RPMI8226 (cell line): ENCODE measurements at regions not wholly inside any gene's neighbourhood (a gene's known extent, or its start where the extent isn't known, plus 50 kb on each side); places are given as distances from the start of the nearest gene placed in this dataset.

Experiments used
- DNase-seq: peaks from one replicate; pipeline ENCODE4 v3.0.0-alpha.2; 2015

- DNase-seq: no peak
These were observed 362.7 kb upstream of the SLC8A1 start for GRCh38 chr2:40814616-40815015.

GRCh38 chr2:40820319-40820718, 368.4 kb upstream of the SLC8A1 start:
- DNase-seq: no peak

- DNase-seq: no peak
These were observed 371.6 kb upstream of the SLC8A1 start for GRCh38 chr2:40823478-40823877.

- DNase-seq: no peak
These were observed 372.4 kb upstream of the SLC8A1 start for GRCh38 chr2:40824278-40824677.

GRCh38 chr2:40827392-40827791, 375.5 kb upstream of the SLC8A1 start:
- no peak for DNase-seq

- no peak for DNase-seq
These were observed 379.5 kb upstream of the SLC8A1 start for GRCh38 chr2:40831321-40831873.

- DNase-seq: no peak
These were observed 390.0 kb upstream of the SLC8A1 start for GRCh38 chr2:40841856-40842255.

GRCh38 chr2:40844353-40845277, 392.7 kb upstream of the SLC8A1 start:
- DNase-seq: peak; percentile 41

- no peak for DNase-seq
These were observed 399.8 kb upstream of the SLC8A1 start for GRCh38 chr2:40851661-40852060.

GRCh38 chr2:40859617-40860016, 407.7 kb upstream of the SLC8A1 start:
- no peak for DNase-seq

- DNase-seq: no peak
These were observed 415.9 kb upstream of the SLC8A1 start for GRCh38 chr2:40867829-40868228.

- no peak for DNase-seq
These were observed 420.7 kb upstream of the SLC8A1 start for GRCh38 chr2:40872580-40872979.

- DNase-seq: no peak
These were observed 422.5 kb upstream of the SLC8A1 start for GRCh38 chr2:40874380-40874779.

- no peak for DNase-seq
These were observed 425.9 kb upstream of the SLC8A1 start for GRCh38 chr2:40877734-40878288.

- no peak for DNase-seq
These were observed 427.4 kb upstream of the SLC8A1 start for GRCh38 chr2:40879305-40879704.

GRCh38 chr2:40886100-40886499, 434.2 kb upstream of the SLC8A1 start:
- DNase-seq: no peak

GRCh38 chr2:40886655-40887054, 434.8 kb upstream of the SLC8A1 start:
- DNase-seq: no peak

- DNase-seq: no peak
These were observed 444.5 kb upstream of the SLC8A1 start for GRCh38 chr2:40896358-40896757.

- DNase-seq: no peak
These were observed 462.8 kb upstream of the SLC8A1 start for GRCh38 chr2:40914666-40915065.

GRCh38 chr2:40915651-40916050, 463.8 kb upstream of the SLC8A1 start:
- DNase-seq: no peak

- DNase-seq: no peak
These were observed 483.5 kb upstream of the SLC8A1 start for GRCh38 chr2:40935349-40935748.

- no peak for DNase-seq
These were observed 485.4 kb upstream of the SLC8A1 start for GRCh38 chr2:40937284-40937683.

- no peak for DNase-seq
These were observed 501.5 kb upstream of the SLC8A1 start for GRCh38 chr2:40953341-40953740.

- no peak for DNase-seq
These were observed 503.2 kb upstream of the SLC8A1 start for GRCh38 chr2:40955042-40955441.
